Psoas muscle (tissue), 7 donors: ENCODE measurements at regions not wholly inside any gene's neighbourhood (a gene's known extent, or its start where the extent isn't known, plus 50 kb on each side); places are given as distances from the start of the nearest gene placed in this dataset.

Source experiments
- ATAC-seq, 4 donors: fragments of 200-7000 bp; cut with Tn5 transposase; one replicate each; pipeline ENCODE4 v1.9.1; 2020; ENCODE audit warnings: moderate library complexity in 3 of 4, mild to moderate bottlenecking in 2 of 4
- DNase-seq, 2 donors: peaks; one replicate each; pipeline ENCODE4 v3.0.0-alpha.2; 2020
- H3K27ac ChIP-seq: fragments of 200-600 bp; one replicate; pipeline ENCODE4 v1.8.0; 2022
- H3K27me3 ChIP-seq, 3 donors: fragments of 200-600 bp in 1 of 3; one replicate each; pipeline versions ENCODE4 v1.6.1 to v1.8.0; 2013 to 2022; ENCODE audit warnings: low read length in 2 of 3, mild to moderate bottlenecking in 2 of 3, moderate library complexity in 1 of 3; ENCODE audit not compliant: insufficient read depth in 3 of 3
- H3K36me3 ChIP-seq, 2 donors: fragments of 200-600 bp in 1 of 2; one replicate each; pipeline versions ENCODE4 v1.6.1 to v1.8.0; 2013 to 2022; ENCODE audit warnings: low read depth in 1 of 2, mild to moderate bottlenecking in 1 of 2, moderate library complexity in 1 of 2; ENCODE audit not compliant: insufficient read depth in 1 of 2
- H3K4me1 ChIP-seq: fragments of 200-600 bp; one replicate; pipeline ENCODE4 v1.8.0; 2022
- H3K4me3 ChIP-seq: fragments of 200-600 bp; one replicate; pipeline ENCODE4 v1.8.0; 2022; ENCODE audit warnings: mild to moderate bottlenecking
- H3K9me3 ChIP-seq: fragments of 200-600 bp; one replicate; pipeline ENCODE4 v1.8.0; 2022
- WGBS, 3 donors: extraction: QIAGEN DNeasy Blood & Tissue Kit; methylation state at CpG; one replicate each; pipeline versions ENCODE4 v1.1.6 to v1.1.7; 2013; 5-methylcytosine and 5-hydroxymethylcytosine counted together
- intact Hi-C, 2 donors: fragments of 100-400 bp; cut with DNase I; formaldehyde crosslinking; loops; one replicate each; pipeline versions ENCODE4 v1.11.0 to v1.14.2; 2022
- TF ChIP-seq, protein P1 (sequence below): fragments of 200-600 bp; IDR thresholded peaks from one replicate; pipeline ENCODE4 v1.8.0; 2022; ENCODE audit warnings: antibody characterized with exemption
- donor health status: healthy with polysubstance abuse.
- donor health status: DM: no; HTN: no; CAD: no; lungs with moderate emphysema.
- donor health status: Bipolar disorder and iron deficiency.
- donor health status: healthy.
- donor health status: DM: yes; HTN: yes; CAD: no.
- donor health status: DM: no; HTN: no; CAD: no.
- donor health status: DM: yes; HTN: yes; CAD: no.

DNA sequence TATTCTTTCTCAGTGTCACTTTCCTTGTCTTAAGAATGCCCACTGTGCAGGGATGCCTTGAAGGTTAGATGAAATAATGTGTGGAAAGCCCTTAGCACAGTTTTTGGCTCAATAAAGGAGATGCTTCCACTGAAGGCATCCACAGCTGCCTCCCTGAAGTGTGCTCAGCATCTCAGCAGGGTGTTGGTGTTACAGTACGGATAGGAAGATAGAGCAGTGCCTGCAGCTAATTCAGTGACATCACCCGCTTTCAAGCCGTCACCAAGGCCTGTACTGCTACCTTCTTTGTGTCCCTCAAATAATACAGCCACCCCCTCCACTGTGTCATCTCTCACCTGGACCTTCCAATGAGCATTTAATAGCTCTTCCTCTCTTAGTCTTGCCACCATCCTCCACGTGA, 59.0 kb downstream of the NDUFS5 start:
- ATAC-seq: no peak
- intact Hi-C loops: no loop called here
- peaks cover 10% of the 10 kb centered on the region for H3K4me1 ChIP-seq

DNA sequence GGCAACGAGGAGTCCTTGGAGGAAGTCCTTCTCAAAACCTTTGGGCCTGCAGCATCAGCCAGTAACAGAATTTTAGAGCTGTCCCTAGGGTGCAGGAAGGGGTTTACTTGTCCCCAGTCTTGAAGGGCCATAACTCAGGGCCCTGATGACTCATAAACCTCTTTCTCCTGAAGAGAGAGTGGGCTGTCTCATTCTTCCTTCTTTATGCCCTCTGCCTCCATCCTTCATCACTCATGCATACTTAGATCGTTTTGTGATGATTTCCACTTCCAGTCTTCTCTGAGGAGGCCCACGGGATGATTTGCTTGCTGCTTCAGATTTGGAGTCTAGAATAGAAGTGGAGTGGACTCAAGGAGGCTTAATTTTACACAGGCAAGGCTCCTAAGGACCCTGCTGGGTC, 60.2 kb downstream of the NDUFS5 start:
- ATAC-seq (no peak), DNase-seq (no peak)
- no peak overlapping the region for H3K27ac ChIP-seq
- H3K36me3 ChIP-seq: no peaks in the 10 kb centered on the region
- no peak overlapping the region for H3K4me3 ChIP-seq
- H3K27me3 ChIP-seq: peaks cover 0 to 28% (median 7%) of the 10 kb centered on the region in 3 donors
- no peaks in the 10 kb centered on the region for H3K9me3 ChIP-seq
- 42 to 46% (median 42%) methylated on average over 3 of the region's 3 CpGs for WGBS, 3 donors
- peaks cover 22% of the 10 kb centered on the region for H3K4me1 ChIP-seq
- TF ChIP-seq, protein P1, sequence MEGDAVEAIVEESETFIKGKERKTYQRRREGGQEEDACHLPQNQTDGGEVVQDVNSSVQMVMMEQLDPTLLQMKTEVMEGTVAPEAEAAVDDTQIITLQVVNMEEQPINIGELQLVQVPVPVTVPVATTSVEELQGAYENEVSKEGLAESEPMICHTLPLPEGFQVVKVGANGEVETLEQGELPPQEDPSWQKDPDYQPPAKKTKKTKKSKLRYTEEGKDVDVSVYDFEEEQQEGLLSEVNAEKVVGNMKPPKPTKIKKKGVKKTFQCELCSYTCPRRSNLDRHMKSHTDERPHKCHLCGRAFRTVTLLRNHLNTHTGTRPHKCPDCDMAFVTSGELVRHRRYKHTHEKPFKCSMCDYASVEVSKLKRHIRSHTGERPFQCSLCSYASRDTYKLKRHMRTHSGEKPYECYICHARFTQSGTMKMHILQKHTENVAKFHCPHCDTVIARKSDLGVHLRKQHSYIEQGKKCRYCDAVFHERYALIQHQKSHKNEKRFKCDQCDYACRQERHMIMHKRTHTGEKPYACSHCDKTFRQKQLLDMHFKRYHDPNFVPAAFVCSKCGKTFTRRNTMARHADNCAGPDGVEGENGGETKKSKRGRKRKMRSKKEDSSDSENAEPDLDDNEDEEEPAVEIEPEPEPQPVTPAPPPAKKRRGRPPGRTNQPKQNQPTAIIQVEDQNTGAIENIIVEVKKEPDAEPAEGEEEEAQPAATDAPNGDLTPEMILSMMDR: no peak
- intact Hi-C loops: no loop called here

More for the DNA sequence above, 59.0 kb downstream of the NDUFS5 start:
- Histone ChIP-seq H3K4me3 (no peak overlapping the region), H3K36me3 (no peaks in the 10 kb centered on the region), H3K27ac (no peak overlapping the region), H3K9me3 (no peaks in the 10 kb centered on the region), H3K27me3 (peaks cover 0 to 35% (median 8%) of the 10 kb centered on the region in 3 donors)
- WGBS, 3 donors: 70 to 71% (median 70%) methylated on average over 4 of the region's 4 CpGs
- TF ChIP-seq, protein P1: no peak
- DNase-seq: no peak

DNA sequence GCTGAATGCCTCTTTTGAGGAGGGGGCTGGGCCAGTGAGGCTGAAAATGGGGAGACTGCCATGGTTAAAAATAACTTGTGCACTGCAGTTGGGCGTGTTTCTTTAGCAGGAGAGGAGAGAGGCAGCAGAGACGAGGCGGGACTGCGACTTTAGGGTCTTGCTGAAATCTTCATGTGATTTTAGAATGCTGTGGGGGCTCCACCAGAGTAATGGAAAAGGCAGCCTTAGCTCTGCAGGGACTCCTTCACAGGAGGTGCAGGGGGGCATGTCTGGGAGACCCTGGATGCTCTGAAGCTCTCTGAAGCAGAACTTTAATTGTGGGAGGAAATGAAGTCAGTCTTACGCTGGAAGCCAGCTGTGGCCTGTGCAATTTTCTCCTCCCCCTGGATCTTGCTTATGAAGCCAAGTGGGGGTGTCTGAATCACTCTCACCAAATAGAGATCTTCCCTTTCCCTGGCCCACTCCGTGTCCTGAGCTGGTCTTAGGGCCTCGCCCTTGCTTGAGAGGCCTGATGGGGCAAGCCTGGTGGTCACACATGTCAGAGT, 60.8 kb downstream of the NDUFS5 start:
- Histone ChIP-seq H3K9me3 (no peaks in the 10 kb centered on the region), H3K4me3 (no peak overlapping the region), H3K27ac (no peak overlapping the region), H3K36me3 (no peaks in the 10 kb centered on the region), H3K27me3 (peaks cover 0 to 24% (median 4%) of the 10 kb centered on the region in 3 donors), H3K4me1 (peaks cover 24% of the 10 kb centered on the region)
- peak; percentile 62 to 67 for DNase-seq
- TF ChIP-seq, protein P1: no peak
- intact Hi-C loops: no loop called here
- WGBS, 3 donors: 57 to 64% (median 60%) methylated on average over 7 of the region's 7 CpGs
- ATAC-seq: peak in 3 of 4 donors; percentile 33 to 48 (median 45)

DNA sequence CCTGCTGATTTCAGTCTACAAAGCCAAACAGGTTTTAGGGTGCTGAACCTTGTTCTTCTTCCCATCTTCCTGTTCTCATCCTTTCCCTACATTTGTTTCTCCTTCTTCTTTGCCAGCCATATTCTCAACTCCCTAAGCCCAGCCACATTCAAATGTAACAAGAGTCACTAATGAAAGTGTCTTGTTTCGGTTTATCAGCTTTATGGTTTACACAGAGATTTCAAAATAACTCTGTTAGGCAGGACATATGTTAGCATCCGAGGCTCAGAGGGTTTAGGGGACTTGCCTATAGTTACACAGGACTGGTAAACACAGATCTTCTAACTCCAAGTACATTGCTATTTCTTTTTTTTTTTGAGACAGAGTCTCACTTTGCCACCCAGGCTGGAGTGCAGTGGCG, 61.3 kb downstream of the NDUFS5 start:
- no peak for DNase-seq
- WGBS, 3 donors: 82 to 84% (median 84%) methylated on average over 3 of the region's 3 CpGs
- ATAC-seq: no peak
- Histone ChIP-seq H3K27me3 (peaks cover 0 to 19% (median 0%) of the 10 kb centered on the region in 3 donors), H3K9me3 (no peaks in the 10 kb centered on the region), H3K4me3 (no peak overlapping the region), H3K27ac (no peak overlapping the region), H3K4me1 (peaks cover 29% of the 10 kb centered on the region), H3K36me3 (no peaks in the 10 kb centered on the region)
- intact Hi-C loops: no loop called here
- TF ChIP-seq, protein P1: no peak

DNA sequence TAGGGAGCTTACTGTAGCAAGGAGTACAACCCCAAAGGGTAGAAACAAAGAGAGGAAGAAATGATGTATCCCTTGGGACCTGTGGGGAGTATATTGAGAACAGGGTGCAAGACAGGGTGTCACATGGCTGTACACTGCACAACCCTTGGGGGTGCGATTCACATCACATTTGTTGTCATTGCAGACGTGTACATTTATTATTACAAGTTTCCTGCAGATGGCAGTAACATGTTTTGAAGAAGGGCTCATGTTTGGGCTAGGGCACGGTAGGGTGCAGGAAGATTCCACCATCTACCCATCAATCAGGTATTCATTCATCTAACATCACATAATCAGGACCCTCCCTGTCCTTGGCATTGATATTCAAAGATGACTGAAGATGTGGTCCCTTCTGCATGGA, 62.5 kb downstream of the NDUFS5 start:
- Histone ChIP-seq H3K36me3 (no peaks in the 10 kb centered on the region), H3K4me3 (no peak overlapping the region), H3K4me1 (peaks cover 30% of the 10 kb centered on the region), H3K27ac (no peak overlapping the region), H3K27me3 (peaks cover 0 to 7% (median 0%) of the 10 kb centered on the region in 3 donors), H3K9me3 (no peaks in the 10 kb centered on the region)
- 79 to 85% (median 83%) methylated on average over 3 of the region's 3 CpGs for WGBS, 3 donors
- DNase-seq: no peak
- intact Hi-C loops: no loop called here
- TF ChIP-seq, protein P1: no peak
- ATAC-seq: no peak
